ENCODE measurements at regions not wholly inside any gene's neighbourhood (a gene's known extent, or its start where the extent isn't known, plus 50 kb on each side); places are given as distances from the start of the nearest gene placed in this dataset.

GRCh38 chr1:239816081-239816782 is 275.5 kb upstream of the FMN2 start:
- TF ChIP-seq, protein P1, sequence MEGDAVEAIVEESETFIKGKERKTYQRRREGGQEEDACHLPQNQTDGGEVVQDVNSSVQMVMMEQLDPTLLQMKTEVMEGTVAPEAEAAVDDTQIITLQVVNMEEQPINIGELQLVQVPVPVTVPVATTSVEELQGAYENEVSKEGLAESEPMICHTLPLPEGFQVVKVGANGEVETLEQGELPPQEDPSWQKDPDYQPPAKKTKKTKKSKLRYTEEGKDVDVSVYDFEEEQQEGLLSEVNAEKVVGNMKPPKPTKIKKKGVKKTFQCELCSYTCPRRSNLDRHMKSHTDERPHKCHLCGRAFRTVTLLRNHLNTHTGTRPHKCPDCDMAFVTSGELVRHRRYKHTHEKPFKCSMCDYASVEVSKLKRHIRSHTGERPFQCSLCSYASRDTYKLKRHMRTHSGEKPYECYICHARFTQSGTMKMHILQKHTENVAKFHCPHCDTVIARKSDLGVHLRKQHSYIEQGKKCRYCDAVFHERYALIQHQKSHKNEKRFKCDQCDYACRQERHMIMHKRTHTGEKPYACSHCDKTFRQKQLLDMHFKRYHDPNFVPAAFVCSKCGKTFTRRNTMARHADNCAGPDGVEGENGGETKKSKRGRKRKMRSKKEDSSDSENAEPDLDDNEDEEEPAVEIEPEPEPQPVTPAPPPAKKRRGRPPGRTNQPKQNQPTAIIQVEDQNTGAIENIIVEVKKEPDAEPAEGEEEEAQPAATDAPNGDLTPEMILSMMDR (IDR thresholded peaks at IDR 0.05; ENCODE audit: insufficient read depth, low read length, poor library complexity, severe bottlenecking) = no peak
- TF ChIP-seq EZH2phosphoT487 (conservative IDR thresholded peaks at IDR 0.05; ENCODE audit: low read length) = no peak
